ENCODE measurements at regions not wholly inside any gene's neighbourhood (a gene's known extent, or its start where the extent isn't known, plus 50 kb on each side); places are given as distances from the start of the nearest gene placed in this dataset.

DNA sequence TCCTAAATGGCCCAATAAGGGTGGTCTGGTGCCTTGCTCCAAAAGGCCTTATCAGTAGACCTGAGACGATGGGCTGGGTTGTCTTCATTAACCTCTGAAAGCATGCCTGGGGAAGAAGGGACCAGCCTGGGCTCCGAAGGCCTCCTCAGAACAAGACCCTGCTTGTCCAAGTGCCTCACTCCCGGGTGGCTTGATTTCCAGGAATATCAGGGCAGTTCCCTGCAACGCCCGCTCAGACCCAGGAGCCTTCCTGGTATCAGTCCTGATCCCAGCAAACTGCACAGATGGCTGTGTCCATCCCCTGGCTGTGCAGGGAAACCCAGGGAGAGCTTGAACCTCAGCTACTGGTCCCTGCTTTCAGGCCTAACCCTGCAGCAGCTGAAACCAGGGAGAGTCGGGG lies 49.9 kb upstream of the CUX1 start:
- H3K79me2 ChIP-seq (replicated peaks; ENCODE audit: insufficient read depth, low read length) = no peaks in the 10 kb centered on the region
- TF ChIP-seq TAF1 (IDR thresholded peaks at IDR 0.05; ENCODE audit: low read depth) (no peak), MXI1 (conservative IDR thresholded peaks at IDR 0.05; ENCODE audit: poor library complexity, severe bottlenecking) (no peak), EZH2 (IDR thresholded peaks at IDR 0.05; ENCODE audit: borderline replicate concordance, insufficient read depth, low read length, poor library complexity, severe bottlenecking) (no peak), POLR2AphosphoS5 (IDR thresholded peaks at IDR 0.05) (no peak), EP300 (conservative IDR thresholded peaks at IDR 0.05; ENCODE audit: poor library complexity, severe bottlenecking) (no peak), SMC3 (conservative IDR thresholded peaks at IDR 0.05; ENCODE audit: poor library complexity) (no peak)
- no peaks in the 10 kb centered on the region for H3K27me3 ChIP-seq (ENCODE audit: insufficient read depth, low read depth, low read length)
- no peaks in the 10 kb centered on the region for H3K9me2 ChIP-seq (ENCODE audit: insufficient read depth, low read length)
- no peaks in the 10 kb centered on the region for H3F3A ChIP-seq (ENCODE audit: insufficient read depth, low read length, poor library complexity, severe bottlenecking)
- no peak overlapping the region for H3K4me3 ChIP-seq (ENCODE audit: low read length)
- H4K20me1 ChIP-seq (ENCODE audit: insufficient read depth) = no peaks in the 10 kb centered on the region
- H3K9me3 ChIP-seq (ENCODE audit: low read length) = no peaks in the 10 kb centered on the region
- no peak overlapping the region for H3K9ac ChIP-seq (ENCODE audit: low read length)
- H2AFZ ChIP-seq (ENCODE audit: low read depth, low read length) = no peak overlapping the region
- H3K4me2 ChIP-seq (ENCODE audit: low read length) = no peak overlapping the region
- H3K36me3 ChIP-seq (ENCODE audit: insufficient read depth, low read length) = no peaks in the 10 kb centered on the region
- H3K27ac ChIP-seq (ENCODE audit: low read length) = no peak overlapping the region
